GM19328 (cell line): ENCODE measurements at regions not wholly inside any gene's neighbourhood (a gene's known extent, or its start where the extent isn't known, plus 50 kb on each side); places are given as distances from the start of the nearest gene placed in this dataset.

ENCODE experiments used
- ATAC-seq: cut with Tn5 transposase; IDR thresholded peaks from one replicate; pipeline ENCODE4 v1.9.1; 2021; ENCODE audit warnings: mild to moderate bottlenecking, moderate library complexity; ENCODE audit not compliant: unreplicated experiment

- ATAC-seq = peak; percentile 90
Observed at GRCh38 chr10:77710759-77711682, 73.4 kb upstream of the KCNMA1 start.

GRCh38 chr10:77710081-77710551 lies 72.5 kb upstream of the KCNMA1 start:
- ATAC-seq = no peak

GRCh38 chr10:77707570-77707969 lies 70.0 kb upstream of the KCNMA1 start:
- ATAC-seq = no peak

GRCh38 chr10:77702166-77702565 lies 64.6 kb upstream of the KCNMA1 start:
- no peak for ATAC-seq

GRCh38 chr10:77700086-77700485 lies 62.5 kb upstream of the KCNMA1 start:
- no peak for ATAC-seq

- no peak for ATAC-seq
Observed at GRCh38 chr10:77699080-77699645, 61.6 kb upstream of the KCNMA1 start.

GRCh38 chr10:77698267-77698931 lies 60.8 kb upstream of the KCNMA1 start:
- no peak for ATAC-seq

- no peak for ATAC-seq
Observed at GRCh38 chr10:77696584-77696983, 59.0 kb upstream of the KCNMA1 start.

- no peak for ATAC-seq
Observed at GRCh38 chr10:77695186-77695585, 57.6 kb upstream of the KCNMA1 start.

GRCh38 chr10:77692782-77693181 lies 55.2 kb upstream of the KCNMA1 start:
- ATAC-seq = no peak

GRCh38 chr10:77689339-77689738 lies 51.7 kb upstream of the KCNMA1 start:
- no peak for ATAC-seq

- ATAC-seq = no peak
Observed at GRCh38 chr10:77687621-77688020, 50.0 kb upstream of the KCNMA1 start.
